Upper lobe of left lung (tissue), 6 donors: ENCODE measurements at regions not wholly inside any gene's neighbourhood (a gene's known extent, or its start where the extent isn't known, plus 50 kb on each side); places are given as distances from the start of the nearest gene placed in this dataset.
A peak's percentile ranks its signal among the peaks of the same experiment; 100 is the strongest.

ENCODE experiments used
- ATAC-seq, 2 donors: fragments of 200-7000 bp; cut with Tn5 transposase; one replicate each; pipeline ENCODE4 v1.9.1; 2022; ENCODE audit warnings: mild to moderate bottlenecking in 2 of 2, moderate library complexity in 2 of 2; ENCODE audit not compliant: low FRiP score in 2 of 2
- DNase-seq, 2 donors: peaks; one replicate each; pipeline ENCODE4 v3.0.0-alpha.2; 2019 to 2020
- H3K27ac ChIP-seq, 4 donors: fragments of 200-600 bp; sonication (generic); one replicate each; pipeline ENCODE4 v1.5.1; 2016 to 2019
- H3K27me3 ChIP-seq, 4 donors: fragments of 200-600 bp; sonication (generic); one replicate each; pipeline ENCODE4 v1.5.1; 2017 to 2019
- H3K36me3 ChIP-seq, 4 donors: fragments of 200-600 bp; sonication (generic); one replicate each; pipeline ENCODE4 v1.5.1; 2016 to 2019
- H3K4me1 ChIP-seq, 4 donors: fragments of 200-600 bp; sonication (generic); one replicate each; pipeline ENCODE4 v1.5.1; 2018 to 2019
- H3K4me3 ChIP-seq, 4 donors: fragments of 200-600 bp; sonication (generic); one replicate each; pipeline ENCODE4 v1.5.1; 2017 to 2019; ENCODE audit warnings: mild to moderate bottlenecking in 2 of 4, moderate library complexity in 1 of 4
- H3K9me3 ChIP-seq, 4 donors: fragments of 200-600 bp; sonication (generic); one replicate each; pipeline ENCODE4 v1.5.1; 2018 to 2019
- CTCF ChIP-seq, 6 experiments: fragments of 450-650 bp in 4 of 6; fragments of 200-600 bp in 2 of 6; sonication (generic) in 2 of 6; IDR thresholded peaks; one replicate each; pipeline ENCODE4 v1.5.1; 2016 to 2019; ENCODE audit warnings: antibody characterized with exemption in 6 of 6
- EP300 ChIP-seq, 4 donors: sonication (generic); formaldehyde crosslinking; IDR thresholded peaks; one replicate each; pipeline ENCODE4 v1.5.1; 2017; ENCODE audit warnings: antibody characterized with exemption in 4 of 4, control low read depth in 2 of 4
- POLR2A ChIP-seq, 4 donors: fragments of 450-650 bp; IDR thresholded peaks; one replicate each; pipeline ENCODE4 v1.5.1; 2016 to 2017; ENCODE audit warnings: antibody characterized with exemption in 4 of 4, mild to moderate bottlenecking in 2 of 4
- POLR2AphosphoS5 ChIP-seq, 2 donors: sonication (generic); formaldehyde crosslinking; IDR thresholded peaks; one replicate each; pipeline ENCODE4 v1.5.1; 2017; ENCODE audit warnings: antibody characterized with exemption in 2 of 2
- WGBS, 2 donors: methylation state at CpG; one replicate each; pipeline ENCODE4 v1.1.5; 2017 to 2018; 5-methylcytosine and 5-hydroxymethylcytosine counted together
- donor health status: DM: no; HTN: no; CAD: no; lungs with moderate emphysema.
- donor health status: DM: no; HTN: yes; CAD: no; lungs with severe emphysema.

- TF ChIP-seq CTCF (IDR thresholded peaks at IDR 0.05) (no peak), EP300 (IDR thresholded peaks at IDR 0.05) (no peak), POLR2A (IDR thresholded peaks at IDR 0.05) (no peak), POLR2AphosphoS5 (IDR thresholded peaks at IDR 0.05) (no peak)
- Histone ChIP-seq H3K4me3 (no peak overlapping the region), H3K27ac (no peak overlapping the region), H3K4me1 (peaks cover 3 to 15% (median 6%) of the 10 kb centered on the region in 4 donors), H3K36me3 (no peaks in the 10 kb centered on the region), H3K9me3 (peaks cover 0 to 3% (median 0%) of the 10 kb centered on the region in 4 donors), H3K27me3 (no peaks in the 10 kb centered on the region)
- no peak for ATAC-seq
- DNase-seq = no peak
- 87 to 91% methylated on average over 3 of the region's 3 CpGs for WGBS, 2 donors
Measured at GRCh38 chr11:15667127-15667725, 552.5 kb downstream of the INSC start.

GRCh38 chr11:15668718-15669117 lies 554.0 kb downstream of the INSC start:
- no peak overlapping the region for H3K4me3 ChIP-seq
- 93 to 97% methylated on average over 3 of the region's 3 CpGs for WGBS, 2 donors
- peaks cover 0 to 3% (median 0%) of the 10 kb centered on the region in 4 donors for H3K9me3 ChIP-seq
- TF ChIP-seq POLR2A (IDR thresholded peaks at IDR 0.05) = no peak
- TF ChIP-seq POLR2AphosphoS5 (IDR thresholded peaks at IDR 0.05) = no peak
- TF ChIP-seq CTCF (IDR thresholded peaks at IDR 0.05) = no peak
- TF ChIP-seq EP300 (IDR thresholded peaks at IDR 0.05) = no peak
- H3K27me3 ChIP-seq = no peaks in the 10 kb centered on the region
- H3K27ac ChIP-seq = no peak overlapping the region
- peaks cover 3 to 14% (median 6%) of the 10 kb centered on the region in 4 donors for H3K4me1 ChIP-seq
- ATAC-seq (no peak), DNase-seq (no peak)
- no peaks in the 10 kb centered on the region for H3K36me3 ChIP-seq

GRCh38 chr11:15670520-15671070 lies 555.9 kb downstream of the INSC start:
- peaks cover 0 to 6% (median 0%) of the 10 kb centered on the region in 4 donors for H3K4me1 ChIP-seq
- 55 to 60% methylated on average over 12 of the region's 12 CpGs for WGBS, 2 donors
- H3K36me3 ChIP-seq = no peaks in the 10 kb centered on the region
- no peaks in the 10 kb centered on the region for H3K27me3 ChIP-seq
- H3K4me3 ChIP-seq = no peak overlapping the region
- no peak for ATAC-seq
- no peaks in the 10 kb centered on the region for H3K9me3 ChIP-seq
- no peak for TF ChIP-seq POLR2AphosphoS5 (IDR thresholded peaks at IDR 0.05)
- no peak for TF ChIP-seq POLR2A (IDR thresholded peaks at IDR 0.05)
- no peak for TF ChIP-seq CTCF (IDR thresholded peaks at IDR 0.05)
- no peak overlapping the region for H3K27ac ChIP-seq
- DNase-seq = peak in 1 of 2 donors; percentile 62

GRCh38 chr11:15671216-15671615 lies 556.5 kb downstream of the INSC start:
- Histone ChIP-seq H3K27ac (no peak overlapping the region), H3K9me3 (no peaks in the 10 kb centered on the region), H3K27me3 (no peaks in the 10 kb centered on the region), H3K4me1 (peaks cover 0 to 6% (median 0%) of the 10 kb centered on the region in 4 donors), H3K36me3 (no peaks in the 10 kb centered on the region), H3K4me3 (no peak overlapping the region)
- no peak for DNase-seq
- TF ChIP-seq EP300 (IDR thresholded peaks at IDR 0.05) (no peak), CTCF (IDR thresholded peaks at IDR 0.05) (no peak), POLR2A (IDR thresholded peaks at IDR 0.05) (no peak), POLR2AphosphoS5 (IDR thresholded peaks at IDR 0.05) (no peak)
- no peak for ATAC-seq

- H3K4me1 ChIP-seq = peaks cover 0 to 6% (median 0%) of the 10 kb centered on the region in 4 donors
- peak in 1 of 2 donors; percentile 17 for ATAC-seq
Measured at GRCh38 chr11:15672825-15673224, 558.1 kb downstream of the INSC start.

More at GRCh38 chr11:15672825-15673224, 558.1 kb downstream of the INSC start:
- no peak overlapping the region for H3K4me3 ChIP-seq
- 61 to 71% methylated on average over 3 of the region's 3 CpGs for WGBS, 2 donors
- peaks cover 0 to 8% (median 3%) of the 10 kb centered on the region in 4 donors for H3K9me3 ChIP-seq
- TF ChIP-seq POLR2A (IDR thresholded peaks at IDR 0.05) = no peak
- TF ChIP-seq EP300 (IDR thresholded peaks at IDR 0.05) = no peak
- no peaks in the 10 kb centered on the region for H3K36me3 ChIP-seq
- DNase-seq = no peak
- no peak overlapping the region for H3K27ac ChIP-seq
- H3K27me3 ChIP-seq = no peaks in the 10 kb centered on the region
